ENCODE measurements at regions not wholly inside any gene's neighbourhood (a gene's known extent, or its start where the extent isn't known, plus 50 kb on each side); places are given as distances from the start of the nearest gene placed in this dataset.

- H3K4me2 ChIP-seq: no peak overlapping the region
- no peaks in the 10 kb centered on the region for H3K9me3 ChIP-seq
- H3K36me3 ChIP-seq: no peaks in the 10 kb centered on the region
Observed at GRCh38 chr12:72105849-72106248, 166.3 kb upstream of the TRHDE start.

GRCh38 chr12:72110937-72111650 lies 161.1 kb upstream of the TRHDE start:
- Histone ChIP-seq H3K4me1 (no peaks in the 10 kb centered on the region), H4K20me1 (no peaks in the 10 kb centered on the region)

More at GRCh38 chr12:72105849-72106248, 166.3 kb upstream of the TRHDE start:
- H3K27ac ChIP-seq: no peak overlapping the region
- no peak overlapping the region for H3K9ac ChIP-seq
- H3K27me3 ChIP-seq: no peaks in the 10 kb centered on the region
- no peak for TF ChIP-seq Cebpa-rat (IDR thresholded peaks at IDR 0.05)
- no peaks in the 10 kb centered on the region for H4K20me1 ChIP-seq
- no peak overlapping the region for H3K4me3 ChIP-seq
- no peaks in the 10 kb centered on the region for H3K4me1 ChIP-seq

GRCh38 chr12:72111706-72112105 lies 160.5 kb upstream of the TRHDE start:
- H3K9ac ChIP-seq: no peak overlapping the region
- TF ChIP-seq Cebpa-rat (IDR thresholded peaks at IDR 0.05): no peak
- H3K4me3 ChIP-seq: no peak overlapping the region
- no peaks in the 10 kb centered on the region for H3K27me3 ChIP-seq
- no peaks in the 10 kb centered on the region for H3K9me3 ChIP-seq
- H3K4me2 ChIP-seq: no peak overlapping the region
- H3K27ac ChIP-seq: no peak overlapping the region
- H4K20me1 ChIP-seq: no peaks in the 10 kb centered on the region
- no peaks in the 10 kb centered on the region for H3K36me3 ChIP-seq
- no peaks in the 10 kb centered on the region for H3K4me1 ChIP-seq

More at GRCh38 chr12:72110937-72111650, 161.1 kb upstream of the TRHDE start:
- Histone ChIP-seq H3K9ac (no peak overlapping the region), H3K4me2 (no peak overlapping the region), H3K36me3 (no peaks in the 10 kb centered on the region), H3K27ac (no peak overlapping the region), H3K9me3 (no peaks in the 10 kb centered on the region), H3K27me3 (no peaks in the 10 kb centered on the region), H3K4me3 (no peak overlapping the region)
- no peak for TF ChIP-seq Cebpa-rat (IDR thresholded peaks at IDR 0.05)

- Histone ChIP-seq H3K27ac (no peak overlapping the region), H3K4me3 (no peak overlapping the region), H3K9ac (no peak overlapping the region), H4K20me1 (no peaks in the 10 kb centered on the region), H3K36me3 (no peaks in the 10 kb centered on the region), H3K4me2 (no peak overlapping the region), H3K27me3 (no peaks in the 10 kb centered on the region), H3K4me1 (no peaks in the 10 kb centered on the region), H3K9me3 (no peaks in the 10 kb centered on the region)
- TF ChIP-seq Cebpa-rat (IDR thresholded peaks at IDR 0.05): no peak
Observed at GRCh38 chr12:72133497-72134055, 138.6 kb upstream of the TRHDE start.

GRCh38 chr12:72134246-72135020 lies 137.7 kb upstream of the TRHDE start:
- Histone ChIP-seq H3K36me3 (no peaks in the 10 kb centered on the region), H4K20me1 (no peaks in the 10 kb centered on the region), H3K4me1 (no peaks in the 10 kb centered on the region), H3K4me3 (no peak overlapping the region), H3K4me2 (no peak overlapping the region), H3K27me3 (no peaks in the 10 kb centered on the region), H3K9ac (no peak overlapping the region), H3K27ac (no peak overlapping the region), H3K9me3 (no peaks in the 10 kb centered on the region)
- no peak for TF ChIP-seq Cebpa-rat (IDR thresholded peaks at IDR 0.05)

- Histone ChIP-seq H3K27me3 (no peaks in the 10 kb centered on the region), H3K4me1 (no peaks in the 10 kb centered on the region), H3K36me3 (no peaks in the 10 kb centered on the region), H3K4me2 (no peak overlapping the region), H4K20me1 (no peaks in the 10 kb centered on the region), H3K9me3 (no peaks in the 10 kb centered on the region), H3K27ac (no peak overlapping the region), H3K9ac (no peak overlapping the region), H3K4me3 (no peak overlapping the region)
- no peak for TF ChIP-seq Cebpa-rat (IDR thresholded peaks at IDR 0.05)
Observed at GRCh38 chr12:72135021-72135301, 137.2 kb upstream of the TRHDE start.

GRCh38 chr12:72136792-72137191 lies 135.4 kb upstream of the TRHDE start:
- no peak overlapping the region for H3K4me2 ChIP-seq
- H3K9ac ChIP-seq: no peak overlapping the region
- H3K4me3 ChIP-seq: no peak overlapping the region
- no peak overlapping the region for H3K27ac ChIP-seq
- TF ChIP-seq Cebpa-rat (IDR thresholded peaks at IDR 0.05): no peak
- no peaks in the 10 kb centered on the region for H4K20me1 ChIP-seq
- no peaks in the 10 kb centered on the region for H3K9me3 ChIP-seq
- no peaks in the 10 kb centered on the region for H3K4me1 ChIP-seq
- no peaks in the 10 kb centered on the region for H3K27me3 ChIP-seq
- no peaks in the 10 kb centered on the region for H3K36me3 ChIP-seq

- TF ChIP-seq Cebpa-rat (IDR thresholded peaks at IDR 0.05): no peak
- H3K27me3 ChIP-seq: no peaks in the 10 kb centered on the region
- H3K9me3 ChIP-seq: no peaks in the 10 kb centered on the region
- no peak overlapping the region for H3K27ac ChIP-seq
- H3K4me1 ChIP-seq: no peaks in the 10 kb centered on the region
- H3K4me2 ChIP-seq: no peak overlapping the region
- H4K20me1 ChIP-seq: no peaks in the 10 kb centered on the region
- H3K36me3 ChIP-seq: no peaks in the 10 kb centered on the region
- no peak overlapping the region for H3K4me3 ChIP-seq
- H3K9ac ChIP-seq: no peak overlapping the region
Observed at GRCh38 chr12:72139411-72139810, 132.8 kb upstream of the TRHDE start.

- H3K4me2 ChIP-seq: no peak overlapping the region
Observed at GRCh38 chr12:72141381-72141780, 130.8 kb upstream of the TRHDE start.

GRCh38 chr12:72144553-72144952 lies 127.6 kb upstream of the TRHDE start:
- Histone ChIP-seq H3K27me3 (no peaks in the 10 kb centered on the region; the same call in 1 of the 2 replicates), H3K4me3 (no peak overlapping the region), H3K9me3 (no peaks in the 10 kb centered on the region), H4K20me1 (no peaks in the 10 kb centered on the region), H3K36me3 (no peaks in the 10 kb centered on the region), H3K4me2 (no peak overlapping the region), H3K4me1 (no peaks in the 10 kb centered on the region), H3K27ac (no peak overlapping the region), H3K9ac (no peak overlapping the region)
- no peak for TF ChIP-seq Cebpa-rat (IDR thresholded peaks at IDR 0.05)

More at GRCh38 chr12:72141381-72141780, 130.8 kb upstream of the TRHDE start:
- H3K36me3 ChIP-seq: no peaks in the 10 kb centered on the region
- no peak overlapping the region for H3K9ac ChIP-seq
- no peaks in the 10 kb centered on the region for H3K4me1 ChIP-seq
- H4K20me1 ChIP-seq: no peaks in the 10 kb centered on the region
- no peak overlapping the region for H3K4me3 ChIP-seq
- no peaks in the 10 kb centered on the region for H3K27me3 ChIP-seq
- no peak for TF ChIP-seq Cebpa-rat (IDR thresholded peaks at IDR 0.05)
- no peak overlapping the region for H3K27ac ChIP-seq
- no peaks in the 10 kb centered on the region for H3K9me3 ChIP-seq
